ENCODE measurements at regions not wholly inside any gene's neighbourhood (a gene's known extent, or its start where the extent isn't known, plus 50 kb on each side); places are given as distances from the start of the nearest gene placed in this dataset.

DNA sequence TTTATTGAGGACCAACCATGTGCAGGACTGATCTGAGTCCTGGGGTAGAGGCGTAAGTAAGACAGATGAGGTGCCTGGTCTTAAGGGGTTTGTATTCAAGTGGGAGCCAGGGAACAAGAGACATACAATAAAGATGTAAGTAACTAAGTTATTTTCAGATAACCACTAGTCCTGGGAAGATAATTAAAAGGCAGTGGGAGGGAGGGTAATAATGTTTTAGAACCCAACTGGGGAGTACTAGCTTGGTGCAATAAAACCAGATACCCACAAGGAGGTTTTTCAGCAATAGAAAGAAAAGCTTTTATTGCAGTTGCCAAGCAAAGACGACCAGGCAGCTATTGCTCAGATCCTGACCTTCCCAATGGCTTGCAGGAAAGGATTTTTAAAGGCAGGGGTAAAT, 893.7 kb downstream of the UQCRFS1 start:
- TF ChIP-seq POLR2A (IDR thresholded peaks at IDR 0.05; ENCODE audit: low read depth, low read length) (no peak), TAF1 (IDR thresholded peaks at IDR 0.05; ENCODE audit: low read depth, low read length) (no peak), POLR2AphosphoS5 (IDR thresholded peaks at IDR 0.05; ENCODE audit: low read depth, low read length) (no peak), PAX5 (IDR thresholded peaks at IDR 0.05; ENCODE audit: insufficient read depth, low read length, severe bottlenecking) (no peak), SPI1 (IDR thresholded peaks at IDR 0.05; ENCODE audit: low read depth, low read length) (no peak), POU2F2 (IDR thresholded peaks at IDR 0.05; ENCODE audit: low read depth, low read length) (no peak)

Measured in GM12891 (cell line).